Renal cortical epithelial cell (primary cell): ENCODE measurements at regions not wholly inside any gene's neighbourhood (a gene's known extent, or its start where the extent isn't known, plus 50 kb on each side); places are given as distances from the start of the nearest gene placed in this dataset.
"Not testable (repeated sequence)": the region's sequence is repeated elsewhere in the genome, so short reads cannot be mapped to it uniquely, and the experiment has no call there.

Experiments
- DNase-seq: peaks from one replicate; pipeline ENCODE4 v3.0.0-alpha.2; 2011; ENCODE audit warnings: low read depth

GRCh38 chr1:189644156-189644555 is 833.5 kb downstream of the BRINP3 start:
- not testable (repeated sequence) for DNase-seq

- no peak for DNase-seq
Measured at GRCh38 chr1:189644970-189645369, 832.7 kb downstream of the BRINP3 start.

- no peak for DNase-seq
Measured at GRCh38 chr1:189646066-189646465, 831.6 kb downstream of the BRINP3 start.

GRCh38 chr1:189654906-189655305 is 822.8 kb downstream of the BRINP3 start:
- peak; percentile 54 for DNase-seq

- DNase-seq = no peak
Measured at GRCh38 chr1:189656628-189657530, 820.8 kb downstream of the BRINP3 start.

GRCh38 chr1:189657715-189658114 is 819.9 kb downstream of the BRINP3 start:
- peak; percentile 13 for DNase-seq

GRCh38 chr1:189658381-189658780 is 819.3 kb downstream of the BRINP3 start:
- no peak for DNase-seq

- DNase-seq = peak; percentile 14
Measured at GRCh38 chr1:189659731-189660130, 817.9 kb downstream of the BRINP3 start.

- DNase-seq = peak; percentile 28
Measured at GRCh38 chr1:189662190-189662589, 815.5 kb downstream of the BRINP3 start.

- DNase-seq = peak; percentile 23
Measured at GRCh38 chr1:189669846-189670245, 807.8 kb downstream of the BRINP3 start.

- no peak for DNase-seq
Measured at GRCh38 chr1:189673217-189673616, 804.4 kb downstream of the BRINP3 start.

GRCh38 chr1:189675712-189676244 is 801.9 kb downstream of the BRINP3 start:
- DNase-seq = no peak

- no peak for DNase-seq
Measured at GRCh38 chr1:189678779-189679178, 798.9 kb downstream of the BRINP3 start.

- DNase-seq = peak; percentile 89
Measured at GRCh38 chr1:189681252-189681919, 796.3 kb downstream of the BRINP3 start.

GRCh38 chr1:189682591-189682990 is 795.1 kb downstream of the BRINP3 start:
- DNase-seq = no peak

- DNase-seq = no peak
Measured at GRCh38 chr1:189686288-189686687, 791.4 kb downstream of the BRINP3 start.

GRCh38 chr1:189693140-189693539 is 784.5 kb downstream of the BRINP3 start:
- peak; percentile 18 for DNase-seq

- no peak for DNase-seq
Measured at GRCh38 chr1:189696297-189696696, 781.4 kb downstream of the BRINP3 start.

- DNase-seq = no peak
Measured at GRCh38 chr1:189697113-189697512, 780.6 kb downstream of the BRINP3 start.

- no peak for DNase-seq
Measured at GRCh38 chr1:189701606-189702005, 776.1 kb downstream of the BRINP3 start.

GRCh38 chr1:189706594-189706993 is 771.1 kb downstream of the BRINP3 start:
- no peak for DNase-seq

GRCh38 chr1:189708674-189709073 is 769.0 kb downstream of the BRINP3 start:
- no peak for DNase-seq
